ENCODE measurements at regions not wholly inside any gene's neighbourhood (a gene's known extent, or its start where the extent isn't known, plus 50 kb on each side); places are given as distances from the start of the nearest gene placed in this dataset.

DNA sequence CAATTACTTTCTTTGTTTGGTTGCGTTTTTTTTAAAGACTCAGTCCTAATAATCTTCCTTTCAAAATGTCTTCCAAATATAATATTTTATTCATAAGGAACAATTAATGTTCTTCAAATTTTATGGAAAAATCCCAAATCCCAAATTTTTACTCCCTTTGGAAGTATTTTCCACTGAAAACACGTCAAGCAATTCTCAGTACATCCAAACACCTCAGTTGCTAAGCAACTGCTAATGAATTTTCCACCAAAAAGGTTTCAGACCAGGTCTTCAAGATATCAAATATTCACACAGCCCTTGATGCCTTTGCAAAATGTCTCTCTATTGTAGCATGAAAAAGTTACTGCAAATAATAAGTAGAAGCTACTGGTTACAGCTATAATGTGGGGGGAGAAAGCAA lies 140.1 kb downstream of the DSEL start:
- H3K79me2 ChIP-seq, result no peaks in the 10 kb centered on the region
- no peaks in the 10 kb centered on the region for H3K9me3 ChIP-seq (ENCODE audit: control insufficient read depth, low read length)
- no peak overlapping the region for H3K4me3 ChIP-seq (ENCODE audit: low read depth, low read length)
- H2AFZ ChIP-seq, result no peak overlapping the region
- no peaks in the 10 kb centered on the region for H3K36me3 ChIP-seq (ENCODE audit: control insufficient read depth, insufficient read depth, low read length)
- no peak overlapping the region for H3K9ac ChIP-seq
- H3K4me2 ChIP-seq (ENCODE audit: low read length), result no peak overlapping the region
- H3K4me1 ChIP-seq, result no peaks in the 10 kb centered on the region
- TF ChIP-seq, protein P1, sequence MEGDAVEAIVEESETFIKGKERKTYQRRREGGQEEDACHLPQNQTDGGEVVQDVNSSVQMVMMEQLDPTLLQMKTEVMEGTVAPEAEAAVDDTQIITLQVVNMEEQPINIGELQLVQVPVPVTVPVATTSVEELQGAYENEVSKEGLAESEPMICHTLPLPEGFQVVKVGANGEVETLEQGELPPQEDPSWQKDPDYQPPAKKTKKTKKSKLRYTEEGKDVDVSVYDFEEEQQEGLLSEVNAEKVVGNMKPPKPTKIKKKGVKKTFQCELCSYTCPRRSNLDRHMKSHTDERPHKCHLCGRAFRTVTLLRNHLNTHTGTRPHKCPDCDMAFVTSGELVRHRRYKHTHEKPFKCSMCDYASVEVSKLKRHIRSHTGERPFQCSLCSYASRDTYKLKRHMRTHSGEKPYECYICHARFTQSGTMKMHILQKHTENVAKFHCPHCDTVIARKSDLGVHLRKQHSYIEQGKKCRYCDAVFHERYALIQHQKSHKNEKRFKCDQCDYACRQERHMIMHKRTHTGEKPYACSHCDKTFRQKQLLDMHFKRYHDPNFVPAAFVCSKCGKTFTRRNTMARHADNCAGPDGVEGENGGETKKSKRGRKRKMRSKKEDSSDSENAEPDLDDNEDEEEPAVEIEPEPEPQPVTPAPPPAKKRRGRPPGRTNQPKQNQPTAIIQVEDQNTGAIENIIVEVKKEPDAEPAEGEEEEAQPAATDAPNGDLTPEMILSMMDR (IDR thresholded peaks at IDR 0.05), result no peak
- H3K27me3 ChIP-seq (ENCODE audit: control insufficient read depth, insufficient read depth, low read length), result no peaks in the 10 kb centered on the region
- no peak overlapping the region for H3K27ac ChIP-seq

DNA sequence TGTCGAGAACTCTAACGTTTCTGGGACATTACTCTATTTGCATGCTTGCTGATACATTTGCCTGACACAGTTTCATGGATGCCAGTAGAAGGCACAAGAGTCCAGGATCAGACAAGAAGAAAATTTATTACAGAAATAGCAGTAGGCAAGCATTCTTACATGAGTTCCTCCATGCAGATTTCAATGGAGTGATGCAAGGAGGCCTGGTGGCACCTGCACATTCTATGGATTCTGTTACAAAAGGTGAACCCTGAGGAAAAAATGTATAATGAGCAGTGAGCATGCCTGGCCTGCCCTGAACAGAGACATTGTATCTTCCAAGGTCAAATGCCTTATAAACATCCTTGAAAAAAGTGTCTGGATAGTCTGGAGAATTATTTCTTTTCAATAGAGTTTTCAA lies 142.9 kb downstream of the DSEL start:
- TF ChIP-seq, protein P1 (IDR thresholded peaks at IDR 0.05), result no peak
- Histone ChIP-seq H3K4me2 (ENCODE audit: low read length) (no peak overlapping the region), H3K9ac (no peak overlapping the region)

DNA sequence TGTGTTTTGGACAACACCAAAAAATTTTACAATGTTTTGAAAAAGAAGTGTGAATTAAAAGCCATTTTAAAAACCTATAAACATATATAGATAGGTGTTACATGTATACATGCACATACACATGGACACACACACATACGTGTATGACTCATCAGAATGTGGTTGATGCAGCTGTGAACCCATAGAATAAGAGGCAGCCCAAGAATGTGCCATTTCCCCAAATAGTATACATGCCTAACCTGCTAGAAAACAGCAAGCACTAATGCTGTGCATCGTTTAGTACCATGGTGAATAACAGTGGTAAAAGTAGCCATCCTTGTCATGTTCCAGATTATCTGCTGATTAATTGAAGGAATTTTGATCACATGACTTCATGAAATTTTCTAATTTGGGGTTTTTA lies 149.0 kb downstream of the DSEL start:
- no peaks in the 10 kb centered on the region for H3K36me3 ChIP-seq (ENCODE audit: control insufficient read depth, insufficient read depth, low read length)
- H3K27ac ChIP-seq, result no peak overlapping the region
- H3K9me3 ChIP-seq (ENCODE audit: control insufficient read depth, low read length), result no peaks in the 10 kb centered on the region
- no peak overlapping the region for H2AFZ ChIP-seq
- no peak overlapping the region for H3K4me3 ChIP-seq (ENCODE audit: low read depth, low read length)
- no peaks in the 10 kb centered on the region for H3K27me3 ChIP-seq (ENCODE audit: control insufficient read depth, insufficient read depth, low read length)
- no peaks in the 10 kb centered on the region for H3K79me2 ChIP-seq
- no peak overlapping the region for H3K4me2 ChIP-seq (ENCODE audit: low read length)
- H3K4me1 ChIP-seq, result no peaks in the 10 kb centered on the region
- TF ChIP-seq, protein P1 (IDR thresholded peaks at IDR 0.05), result no peak
- no peak overlapping the region for H3K9ac ChIP-seq

More for the DNA sequence above, 142.9 kb downstream of the DSEL start:
- Histone ChIP-seq H3K79me2 (no peaks in the 10 kb centered on the region), H3K36me3 (ENCODE audit: control insufficient read depth, insufficient read depth, low read length) (no peaks in the 10 kb centered on the region), H3K27me3 (ENCODE audit: control insufficient read depth, insufficient read depth, low read length) (no peaks in the 10 kb centered on the region), H3K4me3 (ENCODE audit: low read depth, low read length) (no peak overlapping the region), H2AFZ (no peak overlapping the region), H3K27ac (no peak overlapping the region), H3K9me3 (ENCODE audit: control insufficient read depth, low read length) (no peaks in the 10 kb centered on the region), H3K4me1 (no peaks in the 10 kb centered on the region)

DNA sequence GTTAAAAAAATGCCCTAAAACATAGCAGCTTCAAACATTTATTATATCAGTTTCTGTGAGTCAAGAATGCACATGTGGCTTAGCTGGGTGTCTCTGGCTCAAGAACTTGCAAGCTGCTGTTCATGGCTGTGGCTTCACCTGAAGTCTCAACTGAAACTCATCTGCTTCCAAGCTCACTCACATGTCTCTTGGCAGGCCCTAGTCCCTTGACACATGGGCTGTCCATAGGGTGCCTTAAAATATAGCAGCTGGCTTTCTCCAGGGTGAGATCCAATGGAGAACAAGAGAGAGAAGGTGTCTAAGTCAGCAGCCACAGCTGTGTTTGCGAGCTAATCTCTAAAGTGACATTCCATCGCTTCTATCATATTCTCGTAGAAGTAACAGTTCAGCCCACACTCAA lies 152.8 kb downstream of the DSEL start:
- Histone ChIP-seq H3K9me3 (ENCODE audit: control insufficient read depth, low read length) (no peaks in the 10 kb centered on the region), H3K9ac (no peak overlapping the region), H3K4me1 (no peaks in the 10 kb centered on the region), H3K36me3 (ENCODE audit: control insufficient read depth, insufficient read depth, low read length) (no peaks in the 10 kb centered on the region), H3K27ac (no peak overlapping the region), H3K4me2 (ENCODE audit: low read length) (no peak overlapping the region), H3K4me3 (ENCODE audit: low read depth, low read length) (no peak overlapping the region), H2AFZ (no peak overlapping the region), H3K79me2 (no peaks in the 10 kb centered on the region), H3K27me3 (ENCODE audit: control insufficient read depth, insufficient read depth, low read length) (no peaks in the 10 kb centered on the region)
- TF ChIP-seq, protein P1 (IDR thresholded peaks at IDR 0.05), result no peak

DNA sequence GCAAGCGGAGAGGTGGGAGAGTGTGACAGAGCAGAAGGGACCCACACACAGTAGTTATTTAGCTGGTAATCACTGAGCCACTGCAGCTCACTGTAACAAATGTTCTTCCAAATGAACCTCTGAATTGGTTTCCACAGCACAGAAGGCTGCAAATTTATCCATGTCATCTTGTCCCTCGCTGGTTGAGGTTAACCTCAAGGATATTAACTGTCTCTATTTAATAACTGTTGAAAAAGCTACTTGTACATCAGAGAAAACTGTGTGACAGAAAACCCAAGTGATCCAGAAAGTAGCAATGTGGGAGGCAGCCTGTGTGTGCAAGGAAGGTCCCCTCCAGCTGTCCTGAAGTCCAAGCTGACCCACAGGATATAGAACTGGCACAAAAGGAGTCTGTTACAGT lies 153.6 kb downstream of the DSEL start:
- Histone ChIP-seq H2AFZ (no peak overlapping the region), H3K4me1 (no peaks in the 10 kb centered on the region), H3K9me3 (ENCODE audit: control insufficient read depth, low read length) (no peaks in the 10 kb centered on the region), H3K4me3 (ENCODE audit: low read depth, low read length) (no peak overlapping the region), H3K9ac (no peak overlapping the region), H3K79me2 (no peaks in the 10 kb centered on the region), H3K36me3 (ENCODE audit: control insufficient read depth, insufficient read depth, low read length) (no peaks in the 10 kb centered on the region), H3K27ac (no peak overlapping the region), H3K27me3 (ENCODE audit: control insufficient read depth, insufficient read depth, low read length) (no peaks in the 10 kb centered on the region), H3K4me2 (ENCODE audit: low read length) (no peak overlapping the region)
- TF ChIP-seq, protein P1 (IDR thresholded peaks at IDR 0.05), result no peak
